ENCODE measurements at regions not wholly inside any gene's neighbourhood (a gene's known extent, or its start where the extent isn't known, plus 50 kb on each side); places are given as distances from the start of the nearest gene placed in this dataset.
A peak's percentile ranks its signal among the peaks of the same experiment; 100 is the strongest.

DNA sequence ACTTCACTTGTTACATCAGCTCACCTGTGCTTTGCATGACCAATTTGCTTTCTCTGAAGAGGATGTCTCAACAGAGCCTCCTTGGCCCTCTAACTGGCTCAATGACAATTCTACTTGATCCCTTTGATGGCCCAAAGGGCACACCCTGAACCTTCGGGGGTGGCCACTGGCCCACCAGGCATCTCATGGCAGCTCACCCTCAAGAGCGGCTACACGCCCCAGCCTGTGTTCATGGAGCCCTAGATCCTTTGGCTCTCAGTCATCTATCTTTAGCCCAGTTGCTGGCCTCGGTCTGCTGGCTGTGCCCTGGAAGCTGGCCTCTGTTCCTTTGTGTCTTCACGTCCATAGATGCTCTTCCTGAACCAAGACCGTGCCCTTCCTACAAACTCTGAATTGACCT is 476.7 kb downstream of the NPHP4 start:
- 76 to 78% methylated on average over 6 of the region's 6 CpGs for WGBS, 2 donors
- DNase-seq: no peak
- peaks cover 19% of the 10 kb centered on the region for H3K4me1 ChIP-seq
- no peak for TF ChIP-seq POLR2A (IDR thresholded peaks at IDR 0.05)
- TF ChIP-seq, protein P1, sequence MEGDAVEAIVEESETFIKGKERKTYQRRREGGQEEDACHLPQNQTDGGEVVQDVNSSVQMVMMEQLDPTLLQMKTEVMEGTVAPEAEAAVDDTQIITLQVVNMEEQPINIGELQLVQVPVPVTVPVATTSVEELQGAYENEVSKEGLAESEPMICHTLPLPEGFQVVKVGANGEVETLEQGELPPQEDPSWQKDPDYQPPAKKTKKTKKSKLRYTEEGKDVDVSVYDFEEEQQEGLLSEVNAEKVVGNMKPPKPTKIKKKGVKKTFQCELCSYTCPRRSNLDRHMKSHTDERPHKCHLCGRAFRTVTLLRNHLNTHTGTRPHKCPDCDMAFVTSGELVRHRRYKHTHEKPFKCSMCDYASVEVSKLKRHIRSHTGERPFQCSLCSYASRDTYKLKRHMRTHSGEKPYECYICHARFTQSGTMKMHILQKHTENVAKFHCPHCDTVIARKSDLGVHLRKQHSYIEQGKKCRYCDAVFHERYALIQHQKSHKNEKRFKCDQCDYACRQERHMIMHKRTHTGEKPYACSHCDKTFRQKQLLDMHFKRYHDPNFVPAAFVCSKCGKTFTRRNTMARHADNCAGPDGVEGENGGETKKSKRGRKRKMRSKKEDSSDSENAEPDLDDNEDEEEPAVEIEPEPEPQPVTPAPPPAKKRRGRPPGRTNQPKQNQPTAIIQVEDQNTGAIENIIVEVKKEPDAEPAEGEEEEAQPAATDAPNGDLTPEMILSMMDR (IDR thresholded peaks at IDR 0.05): no peak
- H3K4me3 ChIP-seq: no peak overlapping the region
- H3K9me3 ChIP-seq: no peaks in the 10 kb centered on the region
- H3K27me3 ChIP-seq: no peaks in the 10 kb centered on the region
- H3K27ac ChIP-seq: no peak overlapping the region
- intact Hi-C loops (cut with DNase I): loop anchor here (10.0 kb wide), 1 partner anchor 229 kb away; no protein-coding TSS in a partner anchor
- H3K36me3 ChIP-seq (replicated peaks in 1 of 2; ENCODE audit: insufficient read depth in 1 of 2, low read depth in 2 of 2): no peaks in the 10 kb centered on the region
- no peak for ATAC-seq

DNA sequence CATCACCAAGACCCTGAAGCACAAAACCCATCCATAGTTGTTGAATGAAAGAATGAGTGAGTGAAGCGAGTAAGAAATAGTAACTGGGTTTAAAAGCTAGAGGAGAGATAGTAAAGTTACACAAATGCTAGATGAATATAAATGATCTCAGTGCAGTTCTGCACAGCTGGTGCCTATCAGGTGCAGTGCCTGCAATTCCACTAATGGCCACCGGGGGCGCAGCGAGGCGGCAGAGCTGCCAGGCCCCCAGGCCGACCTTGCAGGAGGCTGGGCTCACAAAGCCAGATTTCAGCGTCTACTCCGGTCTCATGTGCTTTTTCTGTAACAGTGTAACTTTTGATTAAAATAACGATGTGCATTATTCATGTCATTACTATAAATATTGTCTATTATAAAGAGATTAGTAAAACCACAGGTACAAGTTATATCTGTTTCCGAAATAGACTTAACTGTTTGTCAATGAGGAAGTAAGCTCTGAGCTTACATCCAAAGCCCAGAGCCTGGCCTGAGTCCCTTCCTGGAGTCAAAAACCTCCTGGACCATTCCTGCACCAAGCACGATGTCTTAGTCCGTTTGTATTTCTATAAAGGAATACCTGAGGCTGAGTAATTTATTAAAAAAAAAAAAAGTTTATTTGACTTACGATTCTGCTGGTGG is 477.6 kb downstream of the NPHP4 start:
- ATAC-seq: peak; percentile 76

DNA sequence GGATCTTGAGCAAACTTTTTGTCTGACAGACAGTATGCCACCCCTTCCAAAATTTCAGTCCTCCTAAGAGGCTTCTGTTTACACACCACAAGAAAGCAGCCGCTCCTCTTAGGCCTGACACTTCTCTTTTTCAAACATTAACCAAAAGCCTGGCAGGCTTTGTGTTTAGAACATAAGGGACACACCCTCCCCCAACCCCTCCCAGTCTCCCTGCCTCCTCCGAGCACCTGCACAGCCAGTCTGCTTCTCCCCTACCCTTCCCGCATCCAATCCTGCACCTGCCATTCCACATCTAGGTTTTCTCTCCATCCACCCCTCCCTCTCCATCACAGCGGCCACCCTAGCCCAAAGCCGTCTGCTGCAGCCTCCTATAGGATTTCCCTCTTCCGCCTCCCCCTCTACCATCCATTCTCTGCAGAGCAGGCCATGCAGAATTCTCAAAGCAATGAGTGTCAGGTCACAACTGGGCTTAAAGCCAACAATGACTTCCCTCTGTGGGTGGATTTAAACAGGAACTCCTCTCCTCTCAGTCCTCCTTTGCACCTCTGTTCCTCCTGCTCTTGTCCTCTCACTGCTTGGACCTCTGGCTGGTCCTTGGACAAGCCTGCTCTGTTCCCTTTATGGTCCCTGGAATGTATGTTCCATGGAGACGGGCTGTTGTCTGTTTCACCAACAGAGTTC is 478.2 kb downstream of the NPHP4 start:
- H3K4me3 ChIP-seq: no peak overlapping the region
- peaks cover 19% of the 10 kb centered on the region for H3K4me1 ChIP-seq
- intact Hi-C loops (cut with DNase I): loop anchor here (5.0 to 10.0 kb wide), 2 partner anchors 231 to 463 kb away; no protein-coding TSS in a partner anchor
- DNase-seq (peak in 3 of 4 donors; percentile 36 to 45 (median 38)), ATAC-seq (peak; percentile 48)
- TF ChIP-seq, protein P1 (IDR thresholded peaks at IDR 0.05): no peak
- TF ChIP-seq POLR2A (IDR thresholded peaks at IDR 0.05): no peak
- peak overlapping the region in 1 of 4 donors; percentile 42 for H3K27ac ChIP-seq
- no peaks in the 10 kb centered on the region for H3K36me3 ChIP-seq (replicated peaks in 1 of 2; ENCODE audit: insufficient read depth in 1 of 2, low read depth in 2 of 2)
- H3K27me3 ChIP-seq: no peaks in the 10 kb centered on the region
- 29 to 36% methylated on average over 7 of the region's 7 CpGs for WGBS, 2 donors
- H3K9me3 ChIP-seq: no peaks in the 10 kb centered on the region

More for the DNA sequence above, 477.6 kb downstream of the NPHP4 start:
- Histone ChIP-seq H3K27ac (peak overlapping the region in 1 of 4 donors; percentile 42), H3K27me3 (no peaks in the 10 kb centered on the region), H3K36me3 (replicated peaks in 1 of 2; ENCODE audit: insufficient read depth in 1 of 2, low read depth in 2 of 2) (no peaks in the 10 kb centered on the region), H3K4me3 (no peak overlapping the region), H3K9me3 (no peaks in the 10 kb centered on the region), H3K4me1 (peaks cover 19% of the 10 kb centered on the region)
- 18 to 19% methylated on average over 13 of the region's 13 CpGs for WGBS, 2 donors
- peak; percentile 70 to 85 (median 78) for DNase-seq
- TF ChIP-seq, protein P1 (IDR thresholded peaks at IDR 0.05): peak; percentile 93 to 100 (median 95)
- TF ChIP-seq POLR2A (IDR thresholded peaks at IDR 0.05): no peak
- intact Hi-C loops (cut with DNase I): loop anchor here (5.0 to 10.0 kb wide), 2 partner anchors 230 to 463 kb away; no protein-coding TSS in a partner anchor

DNA sequence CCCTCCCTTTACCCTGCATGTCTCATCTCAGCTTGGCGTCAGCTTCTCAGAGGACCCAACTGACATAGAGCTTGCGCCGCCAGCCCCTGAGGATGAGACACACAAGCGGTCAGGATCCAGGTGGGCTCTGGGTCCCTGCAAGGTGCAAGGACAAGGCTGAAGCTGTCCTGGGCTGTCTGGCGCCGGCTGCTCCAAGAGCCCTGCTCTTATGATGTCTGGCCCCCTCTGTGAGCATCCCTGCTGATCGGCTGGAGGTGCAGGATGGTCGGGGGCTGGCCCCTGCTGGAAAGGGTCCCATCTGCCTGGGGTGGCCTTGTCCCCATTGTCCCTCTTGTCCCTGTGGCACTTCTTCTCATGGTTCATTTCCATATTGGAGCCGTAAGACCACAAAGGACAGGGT is 479.0 kb downstream of the NPHP4 start:
- no peak for DNase-seq
- TF ChIP-seq POLR2A (IDR thresholded peaks at IDR 0.05): no peak
- TF ChIP-seq, protein P1 (IDR thresholded peaks at IDR 0.05): no peak
- Histone ChIP-seq H3K27ac (peak overlapping the region in 1 of 4 donors; percentile 10), H3K36me3 (replicated peaks in 1 of 2; ENCODE audit: insufficient read depth in 1 of 2, low read depth in 2 of 2) (no peaks in the 10 kb centered on the region), H3K27me3 (no peaks in the 10 kb centered on the region), H3K9me3 (no peaks in the 10 kb centered on the region), H3K4me3 (no peak overlapping the region), H3K4me1 (peaks cover 19% of the 10 kb centered on the region)
- 89 to 100% methylated on average over 1 to 9 of the region's 9 CpGs for WGBS, 2 donors
- ATAC-seq: no peak
- intact Hi-C loops (cut with DNase I): loop anchor here (5.0 to 10.0 kb wide), 2 partner anchors 232 to 464 kb away; no protein-coding TSS in a partner anchor

Data from body of pancreas (tissue), 4 donors.